ENCODE measurements at regions not wholly inside any gene's neighbourhood (a gene's known extent, or its start where the extent isn't known, plus 50 kb on each side); places are given as distances from the start of the nearest gene placed in this dataset.
"Not testable (repeated sequence)": the region's sequence is repeated elsewhere in the genome, so short reads cannot be mapped to it uniquely, and the experiment has no call there.

DNA sequence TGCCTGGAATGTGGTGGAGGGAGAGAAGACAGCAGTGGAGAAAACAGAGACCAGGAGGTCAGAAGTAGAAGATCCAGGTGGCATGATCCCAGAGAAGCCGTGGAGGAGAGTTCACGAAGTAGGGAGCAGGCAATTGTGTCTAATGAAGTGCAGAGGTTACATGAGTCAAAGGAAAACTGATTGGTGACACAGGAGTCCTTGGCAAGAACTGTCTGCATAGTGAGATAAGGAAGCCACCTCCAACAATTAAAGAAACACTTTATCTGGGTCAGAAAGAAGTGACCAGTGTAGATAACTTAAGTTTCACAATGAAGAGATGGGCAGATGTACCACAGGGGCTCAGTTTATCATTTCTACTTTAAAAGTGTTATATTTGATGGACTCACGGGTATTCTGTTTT, 57.0 kb upstream of the PTH start:
- no peak overlapping the region for H3K27ac Mint-ChIP-seq (ENCODE audit: low read depth, unreplicated experiment)
- intact Hi-C loops (cut with micrococcal nuclease), result no loop called here
- POLR2A ChIA-PET, result no interaction called here
- TF ChIP-seq, protein P1, sequence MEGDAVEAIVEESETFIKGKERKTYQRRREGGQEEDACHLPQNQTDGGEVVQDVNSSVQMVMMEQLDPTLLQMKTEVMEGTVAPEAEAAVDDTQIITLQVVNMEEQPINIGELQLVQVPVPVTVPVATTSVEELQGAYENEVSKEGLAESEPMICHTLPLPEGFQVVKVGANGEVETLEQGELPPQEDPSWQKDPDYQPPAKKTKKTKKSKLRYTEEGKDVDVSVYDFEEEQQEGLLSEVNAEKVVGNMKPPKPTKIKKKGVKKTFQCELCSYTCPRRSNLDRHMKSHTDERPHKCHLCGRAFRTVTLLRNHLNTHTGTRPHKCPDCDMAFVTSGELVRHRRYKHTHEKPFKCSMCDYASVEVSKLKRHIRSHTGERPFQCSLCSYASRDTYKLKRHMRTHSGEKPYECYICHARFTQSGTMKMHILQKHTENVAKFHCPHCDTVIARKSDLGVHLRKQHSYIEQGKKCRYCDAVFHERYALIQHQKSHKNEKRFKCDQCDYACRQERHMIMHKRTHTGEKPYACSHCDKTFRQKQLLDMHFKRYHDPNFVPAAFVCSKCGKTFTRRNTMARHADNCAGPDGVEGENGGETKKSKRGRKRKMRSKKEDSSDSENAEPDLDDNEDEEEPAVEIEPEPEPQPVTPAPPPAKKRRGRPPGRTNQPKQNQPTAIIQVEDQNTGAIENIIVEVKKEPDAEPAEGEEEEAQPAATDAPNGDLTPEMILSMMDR (IDR thresholded peaks at IDR 0.05; ENCODE audit: unreplicated experiment), result no peak
- BruUV-seq (replicated peaks), result no TSS peak
- peaks cover 2% of the 10 kb centered on the region for H3K9me3 Mint-ChIP-seq (ENCODE audit: unreplicated experiment)
- H3K4me1 Mint-ChIP-seq (ENCODE audit: insufficient read depth, unreplicated experiment), result no peaks in the 10 kb centered on the region
- H3K4me3 Mint-ChIP-seq (ENCODE audit: unreplicated experiment), result no peak overlapping the region
- CTCF ChIA-PET, result no interaction called here
- H3K27me3 Mint-ChIP-seq (ENCODE audit: insufficient read depth, unreplicated experiment), result no peaks in the 10 kb centered on the region
- no peak for DNase-seq (ENCODE audit: unreplicated experiment)
- H3K36me3 Mint-ChIP-seq (ENCODE audit: insufficient read depth, unreplicated experiment), result no peaks in the 10 kb centered on the region

DNA sequence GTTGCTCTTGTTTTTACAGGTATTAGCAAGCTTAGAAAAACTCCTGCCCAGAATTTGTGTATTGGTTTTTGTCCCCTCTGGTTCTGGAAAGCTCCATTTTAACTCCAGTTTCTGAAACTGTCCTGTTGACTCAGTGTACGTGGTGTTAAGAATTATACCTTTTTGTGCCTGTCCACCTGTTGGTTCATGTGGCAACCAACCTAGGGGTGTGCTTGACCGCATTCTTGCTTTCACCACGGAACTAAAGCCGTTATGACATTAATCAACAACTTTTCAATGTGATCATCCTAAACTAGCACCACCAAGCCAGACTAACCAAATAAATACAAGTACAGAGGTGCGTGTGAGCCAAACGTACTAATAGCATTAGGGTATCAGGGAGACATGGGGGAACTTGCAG, 56.0 kb upstream of the PTH start:
- Mint-ChIP-seq H3K27me3 (ENCODE audit: insufficient read depth, unreplicated experiment) (no peaks in the 10 kb centered on the region), H3K27ac (ENCODE audit: low read depth, unreplicated experiment) (no peak overlapping the region), H3K9me3 (ENCODE audit: unreplicated experiment) (no peaks in the 10 kb centered on the region), H3K36me3 (ENCODE audit: insufficient read depth, unreplicated experiment) (no peaks in the 10 kb centered on the region), H3K4me3 (ENCODE audit: unreplicated experiment) (no peak overlapping the region), H3K4me1 (ENCODE audit: insufficient read depth, unreplicated experiment) (no peaks in the 10 kb centered on the region)
- ChIA-PET CTCF (no interaction called here), POLR2A (no interaction called here)
- no TSS peak for BruUV-seq (replicated peaks)
- no peak for DNase-seq (ENCODE audit: unreplicated experiment)
- intact Hi-C loops (cut with micrococcal nuclease), result no loop called here
- TF ChIP-seq, protein P1 (IDR thresholded peaks at IDR 0.05; ENCODE audit: unreplicated experiment), result no peak

DNA sequence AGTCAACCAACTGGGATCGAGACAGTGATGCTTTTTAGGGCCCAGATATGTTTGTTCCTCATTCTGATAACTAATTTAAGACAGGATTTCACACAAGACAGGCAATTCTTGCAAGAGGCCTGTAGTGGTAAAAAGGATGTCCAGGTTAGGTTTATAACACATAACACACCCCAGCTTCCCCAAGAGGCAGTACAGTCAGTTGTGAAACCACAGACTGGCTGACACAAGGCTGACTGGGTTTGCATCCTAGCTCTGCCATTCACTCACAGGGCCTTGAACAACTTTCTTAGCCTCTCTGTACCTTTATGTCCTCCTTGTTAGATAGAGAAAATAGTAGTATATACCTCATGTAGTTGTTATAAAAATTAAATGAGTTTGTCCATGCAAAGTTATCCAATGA, 55.0 kb upstream of the PTH start:
- no peaks in the 10 kb centered on the region for H3K36me3 Mint-ChIP-seq (ENCODE audit: insufficient read depth, unreplicated experiment)
- intact Hi-C loops (cut with micrococcal nuclease), result no loop called here
- no TSS peak for BruUV-seq (replicated peaks)
- POLR2A ChIA-PET, result no interaction called here
- H3K4me1 Mint-ChIP-seq (ENCODE audit: insufficient read depth, unreplicated experiment), result no peaks in the 10 kb centered on the region
- no peak overlapping the region for H3K27ac Mint-ChIP-seq (ENCODE audit: low read depth, unreplicated experiment)
- peaks cover under 1% of the 10 kb centered on the region for H3K9me3 Mint-ChIP-seq (ENCODE audit: unreplicated experiment)
- H3K4me3 Mint-ChIP-seq (ENCODE audit: unreplicated experiment), result no peak overlapping the region
- TF ChIP-seq, protein P1 (IDR thresholded peaks at IDR 0.05; ENCODE audit: unreplicated experiment), result no peak
- DNase-seq (ENCODE audit: unreplicated experiment), result no peak
- CTCF ChIA-PET, result interaction anchor here (0.6 kb wide), 1 partner anchor 126 kb away, joined by 3 read pairs; no protein-coding TSS in a partner anchor
- H3K27me3 Mint-ChIP-seq (ENCODE audit: insufficient read depth, unreplicated experiment), result no peaks in the 10 kb centered on the region

DNA sequence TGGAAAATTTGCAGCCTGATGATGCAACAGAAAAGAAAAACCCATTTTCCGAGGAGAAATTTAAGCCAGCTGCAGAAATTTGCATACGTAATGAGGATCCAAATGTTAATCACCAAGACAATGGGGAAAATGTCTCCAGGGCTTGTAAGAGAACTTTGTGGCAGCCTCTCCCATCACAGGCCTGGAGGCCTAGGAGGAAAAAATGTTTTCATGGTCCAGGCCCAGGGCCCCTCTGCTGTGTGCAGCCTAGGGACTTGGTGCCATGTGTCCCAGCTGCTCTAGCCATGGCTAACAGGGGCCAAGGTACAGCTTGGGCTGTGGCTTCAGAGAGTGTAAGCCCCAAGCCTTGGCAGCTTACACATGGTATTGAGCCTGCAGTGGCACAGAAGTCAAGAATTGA, 50.3 kb upstream of the PTH start:
- BruUV-seq (replicated peaks); H3K4me1 Mint-ChIP-seq (ENCODE audit: insufficient read depth, unreplicated experiment); POLR2A ChIA-PET; H3K4me3 Mint-ChIP-seq (ENCODE audit: unreplicated experiment); H3K9me3 Mint-ChIP-seq (ENCODE audit: unreplicated experiment); intact Hi-C loops (cut with micrococcal nuclease); DNase-seq (ENCODE audit: unreplicated experiment); H3K27ac Mint-ChIP-seq (ENCODE audit: low read depth, unreplicated experiment); CTCF ChIA-PET; H3K36me3 Mint-ChIP-seq (ENCODE audit: insufficient read depth, unreplicated experiment): not testable (repeated sequence)
- H3K27me3 Mint-ChIP-seq (ENCODE audit: insufficient read depth, unreplicated experiment), result peaks cover 20% of the 10 kb centered on the region

All from MCF 10A (cell line).